Tibial nerve (tissue), 4 donors: ENCODE measurements at regions not wholly inside any gene's neighbourhood (a gene's known extent, or its start where the extent isn't known, plus 50 kb on each side); places are given as distances from the start of the nearest gene placed in this dataset.

Experiments
- DNase-seq, 2 donors: peaks; one replicate each; pipeline ENCODE4 v3.0.0-alpha.2; 2019; ENCODE audit warnings: low spot score in 2 of 2
- H3K27ac ChIP-seq, 4 donors: fragments of 200-600 bp; sonication (generic) in 3 of 4; one replicate each; pipeline ENCODE4 v1.5.1; 2017 to 2019; ENCODE audit warnings: mild to moderate bottlenecking in 1 of 4
- H3K27me3 ChIP-seq, 2 donors: fragments of 200-600 bp; sonication (generic) in 1 of 2; one replicate each; pipeline versions ENCODE4 v1.5.1 to v1.6.0; 2017 to 2019
- H3K36me3 ChIP-seq, 3 donors: fragments of 200-600 bp; sonication (generic); one replicate each; pipeline ENCODE4 v1.5.1; 2018 to 2019
- H3K4me1 ChIP-seq, 4 donors: fragments of 200-600 bp; sonication (generic) in 3 of 4; one replicate each; pipeline ENCODE4 v1.5.1; 2017 to 2019
- H3K4me3 ChIP-seq, 4 donors: fragments of 200-600 bp; sonication (generic) in 3 of 4; one replicate each; pipeline ENCODE4 v1.5.1; 2017 to 2019; ENCODE audit warnings: mild to moderate bottlenecking in 1 of 4, moderate library complexity in 1 of 4
- H3K9me3 ChIP-seq, 4 donors: fragments of 200-600 bp; sonication (generic) in 3 of 4; one replicate each; pipeline ENCODE4 v1.5.1; 2017 to 2019
- EP300 ChIP-seq, 2 donors: sonication (generic); formaldehyde crosslinking; IDR thresholded peaks; one replicate each; pipeline ENCODE4 v1.6.1; 2017; ENCODE audit warnings: antibody characterized with exemption in 2 of 2, mild to moderate bottlenecking in 1 of 2
- POLR2A ChIP-seq, 2 donors: fragments of 450-650 bp; IDR thresholded peaks; one replicate each; pipeline ENCODE4 v1.6.1; 2017; ENCODE audit warnings: antibody characterized with exemption in 2 of 2, mild to moderate bottlenecking in 2 of 2, moderate library complexity in 2 of 2
- WGBS, 2 donors: methylation state at CpG; one replicate each; pipeline ENCODE4 v1.1.5; 2018; 5-methylcytosine and 5-hydroxymethylcytosine counted together
- TF ChIP-seq, protein P1 (sequence below), 5 experiments: fragments of 200-600 bp in 3 of 5; fragments of 450-650 bp in 2 of 5; sonication (generic) in 3 of 5; IDR thresholded peaks; one replicate each; pipeline ENCODE4 v1.5.1; 2016 to 2019; ENCODE audit warnings: antibody characterized with exemption in 5 of 5, mild to moderate bottlenecking in 3 of 5, moderate library complexity in 2 of 5

DNA sequence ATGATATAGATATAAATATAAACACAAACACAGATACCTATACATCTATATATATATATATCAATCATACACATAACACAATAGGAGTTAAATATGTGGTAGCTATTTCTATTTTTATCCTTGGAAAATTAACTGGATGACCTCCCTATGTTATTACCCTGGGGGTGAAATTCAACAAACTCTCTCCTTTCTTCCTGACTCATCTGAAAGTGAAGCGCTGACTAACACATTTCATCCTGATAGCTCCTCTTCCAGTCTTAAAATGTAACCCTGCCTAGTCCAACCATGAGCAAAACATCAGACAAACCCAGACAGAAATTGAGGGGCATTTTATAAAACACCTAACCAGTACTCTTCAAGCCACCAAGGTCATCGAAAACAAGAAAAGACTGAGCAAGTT lies 220.6 kb upstream of the ISX start:
- H3K4me1 ChIP-seq = no peaks in the 10 kb centered on the region
- no peaks in the 10 kb centered on the region for H3K27me3 ChIP-seq
- no peaks in the 10 kb centered on the region for H3K9me3 ChIP-seq
- no peaks in the 10 kb centered on the region for H3K36me3 ChIP-seq
- 72 to 88% methylated on average over 2 of the region's 2 CpGs for WGBS, 2 donors
- no peak overlapping the region for H3K27ac ChIP-seq
- TF ChIP-seq, protein P1, sequence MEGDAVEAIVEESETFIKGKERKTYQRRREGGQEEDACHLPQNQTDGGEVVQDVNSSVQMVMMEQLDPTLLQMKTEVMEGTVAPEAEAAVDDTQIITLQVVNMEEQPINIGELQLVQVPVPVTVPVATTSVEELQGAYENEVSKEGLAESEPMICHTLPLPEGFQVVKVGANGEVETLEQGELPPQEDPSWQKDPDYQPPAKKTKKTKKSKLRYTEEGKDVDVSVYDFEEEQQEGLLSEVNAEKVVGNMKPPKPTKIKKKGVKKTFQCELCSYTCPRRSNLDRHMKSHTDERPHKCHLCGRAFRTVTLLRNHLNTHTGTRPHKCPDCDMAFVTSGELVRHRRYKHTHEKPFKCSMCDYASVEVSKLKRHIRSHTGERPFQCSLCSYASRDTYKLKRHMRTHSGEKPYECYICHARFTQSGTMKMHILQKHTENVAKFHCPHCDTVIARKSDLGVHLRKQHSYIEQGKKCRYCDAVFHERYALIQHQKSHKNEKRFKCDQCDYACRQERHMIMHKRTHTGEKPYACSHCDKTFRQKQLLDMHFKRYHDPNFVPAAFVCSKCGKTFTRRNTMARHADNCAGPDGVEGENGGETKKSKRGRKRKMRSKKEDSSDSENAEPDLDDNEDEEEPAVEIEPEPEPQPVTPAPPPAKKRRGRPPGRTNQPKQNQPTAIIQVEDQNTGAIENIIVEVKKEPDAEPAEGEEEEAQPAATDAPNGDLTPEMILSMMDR (IDR thresholded peaks at IDR 0.05) = no peak
- no peak for TF ChIP-seq EP300 (IDR thresholded peaks at IDR 0.05)
- no peak for TF ChIP-seq POLR2A (IDR thresholded peaks at IDR 0.05)
- H3K4me3 ChIP-seq = no peak overlapping the region
- no peak for DNase-seq

DNA sequence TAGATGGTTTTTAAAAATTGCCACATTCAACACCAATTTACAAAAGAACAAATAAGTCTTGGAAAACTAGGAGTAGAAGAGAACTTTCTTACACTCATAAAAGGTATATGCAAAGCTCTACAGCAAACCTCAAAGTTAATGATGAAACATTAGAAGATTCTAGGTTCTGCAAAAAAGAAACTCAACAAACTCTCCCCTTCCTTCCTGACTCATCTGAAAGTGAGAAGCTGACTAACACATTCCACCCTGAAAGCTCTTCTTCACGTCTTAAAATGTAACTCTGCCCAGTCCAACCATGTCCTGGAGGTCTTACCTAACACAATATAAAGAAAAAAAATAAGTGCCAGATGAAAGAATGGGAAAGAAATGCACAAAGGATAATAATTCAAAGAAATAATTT lies 218.9 kb upstream of the ISX start:
- H3K4me3 ChIP-seq = no peak overlapping the region
- no peaks in the 10 kb centered on the region for H3K27me3 ChIP-seq
- WGBS, 2 donors = 41 to 42% methylated on average over 1 of the region's 1 CpG
- H3K36me3 ChIP-seq = no peaks in the 10 kb centered on the region
- TF ChIP-seq POLR2A (IDR thresholded peaks at IDR 0.05) (no peak), EP300 (IDR thresholded peaks at IDR 0.05) (no peak)
- TF ChIP-seq, protein P1 (IDR thresholded peaks at IDR 0.05) = no peak
- DNase-seq = no peak
- H3K9me3 ChIP-seq = no peaks in the 10 kb centered on the region
- H3K4me1 ChIP-seq = no peaks in the 10 kb centered on the region
- H3K27ac ChIP-seq = no peak overlapping the region

DNA sequence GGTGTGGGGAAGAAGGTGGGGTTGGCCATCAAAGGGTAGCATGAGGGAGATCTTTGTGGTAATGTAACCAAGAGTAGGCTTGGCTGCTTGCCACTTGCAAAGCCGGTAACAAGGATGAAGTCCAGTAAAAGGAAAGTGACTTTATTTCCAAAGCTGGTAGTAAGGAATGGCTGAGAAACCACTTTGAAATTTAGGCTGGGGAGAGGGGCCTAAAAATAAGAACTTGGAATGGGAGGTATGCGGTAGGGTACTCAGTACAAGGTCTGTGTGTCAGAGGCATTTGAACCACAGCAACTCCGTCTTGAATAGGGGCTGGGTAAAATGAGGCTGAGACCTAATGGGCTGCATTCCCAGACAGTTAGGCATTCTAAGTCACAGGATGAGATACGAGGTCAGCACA lies 216.0 kb upstream of the ISX start:
- H3K9me3 ChIP-seq = no peaks in the 10 kb centered on the region
- no peak for DNase-seq
- no peak for TF ChIP-seq POLR2A (IDR thresholded peaks at IDR 0.05)
- TF ChIP-seq EP300 (IDR thresholded peaks at IDR 0.05) = no peak
- TF ChIP-seq, protein P1 (IDR thresholded peaks at IDR 0.05) = no peak
- H3K4me3 ChIP-seq = no peak overlapping the region
- 36 to 44% methylated on average over 4 of the region's 4 CpGs for WGBS, 2 donors
- no peaks in the 10 kb centered on the region for H3K27me3 ChIP-seq
- no peaks in the 10 kb centered on the region for H3K36me3 ChIP-seq
- H3K4me1 ChIP-seq = no peaks in the 10 kb centered on the region
- no peak overlapping the region for H3K27ac ChIP-seq

DNA sequence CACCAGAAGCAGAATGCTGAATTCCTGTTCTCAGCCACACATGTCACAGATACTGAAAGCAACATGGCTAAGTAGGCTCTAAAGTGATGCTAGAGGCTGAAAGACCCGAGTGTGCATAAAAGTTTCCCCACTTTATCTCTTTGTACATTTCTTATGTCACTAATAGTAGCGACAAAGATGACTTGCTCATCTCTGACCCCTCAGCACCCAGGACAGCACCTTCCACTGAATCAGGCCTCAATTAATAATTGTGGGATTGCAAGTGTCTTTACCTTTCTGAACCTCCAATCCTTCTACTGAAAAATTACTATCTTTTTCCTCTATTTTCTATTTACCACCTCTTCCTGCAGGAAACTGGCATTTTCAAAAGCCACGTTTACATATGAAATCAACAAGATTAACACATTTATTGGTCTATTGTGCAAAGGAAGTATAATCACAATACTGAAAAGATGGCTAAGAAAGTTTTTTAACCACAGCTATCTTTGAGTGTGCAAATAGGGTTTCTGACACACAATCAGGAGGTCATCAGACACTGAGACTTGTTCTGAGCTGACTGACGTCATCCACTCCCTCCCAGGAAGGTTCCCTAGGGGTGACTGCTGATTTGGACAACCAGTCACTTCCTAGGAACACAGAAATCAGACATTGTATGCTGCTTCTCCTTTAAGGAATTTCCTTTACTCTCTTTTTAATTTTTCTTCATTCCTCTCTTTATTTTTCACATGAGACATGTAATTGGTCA lies 213.9 kb upstream of the ISX start:
- no peak overlapping the region for H3K27ac ChIP-seq
- no peaks in the 10 kb centered on the region for H3K9me3 ChIP-seq
- H3K27me3 ChIP-seq = no peaks in the 10 kb centered on the region
- H3K4me1 ChIP-seq = no peaks in the 10 kb centered on the region
- TF ChIP-seq EP300 (IDR thresholded peaks at IDR 0.05) = no peak
- TF ChIP-seq, protein P1 (IDR thresholded peaks at IDR 0.05) = no peak
- no peak for TF ChIP-seq POLR2A (IDR thresholded peaks at IDR 0.05)
- DNase-seq = no peak
- no peak overlapping the region for H3K4me3 ChIP-seq
- H3K36me3 ChIP-seq = no peaks in the 10 kb centered on the region
- 36 to 47% methylated on average over 4 of the region's 4 CpGs for WGBS, 2 donors

DNA sequence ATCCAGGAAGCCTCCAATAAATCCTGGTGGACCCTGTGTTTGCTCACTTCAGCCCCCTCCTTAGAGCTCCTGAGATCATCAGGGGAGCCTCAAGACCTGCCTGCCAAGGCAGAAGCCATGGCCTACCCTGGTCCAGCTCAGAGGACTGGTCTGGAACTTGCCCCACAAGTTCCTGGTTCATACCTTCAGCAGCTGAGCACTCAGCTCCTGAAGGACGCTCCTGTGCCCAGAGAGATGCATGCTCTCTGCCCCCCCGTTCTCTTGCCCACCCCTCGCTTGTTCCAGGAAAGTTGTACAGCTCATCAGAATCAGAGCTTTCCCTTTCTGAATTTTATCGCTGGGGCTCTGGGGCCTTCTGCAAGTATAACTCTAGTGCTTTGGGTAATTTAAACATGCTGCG lies 210.5 kb upstream of the ISX start:
- no peak overlapping the region for H3K4me3 ChIP-seq
- no peak for TF ChIP-seq POLR2A (IDR thresholded peaks at IDR 0.05)
- TF ChIP-seq, protein P1 (IDR thresholded peaks at IDR 0.05) = no peak
- no peak for TF ChIP-seq EP300 (IDR thresholded peaks at IDR 0.05)
- peaks cover 0 to 11% (median 0%) of the 10 kb centered on the region in 4 donors for H3K9me3 ChIP-seq
- 76 to 88% methylated on average over 5 of the region's 5 CpGs for WGBS, 2 donors
- no peak overlapping the region for H3K27ac ChIP-seq
- no peaks in the 10 kb centered on the region for H3K36me3 ChIP-seq
- no peaks in the 10 kb centered on the region for H3K27me3 ChIP-seq
- H3K4me1 ChIP-seq = no peaks in the 10 kb centered on the region
- DNase-seq = no peak
